ENCODE measurements at regions not wholly inside any gene's neighbourhood (a gene's known extent, or its start where the extent isn't known, plus 50 kb on each side); places are given as distances from the start of the nearest gene placed in this dataset.
"Not testable (repeated sequence)": the region's sequence is repeated elsewhere in the genome, so short reads cannot be mapped to it uniquely, and the experiment has no call there.

GRCh38 chr3:169029674-169030285 is 633.7 kb downstream of the MECOM start:
- no peak for DNase-seq (ENCODE audit: low read depth in 1 of 2, low spot score in 1 of 2)

- no peak for DNase-seq (ENCODE audit: low read depth in 1 of 2, low spot score in 1 of 2)
These were observed 634.8 kb downstream of the MECOM start for GRCh38 chr3:169028716-169029115.

- no peak for DNase-seq (ENCODE audit: low read depth in 1 of 2, low spot score in 1 of 2)
These were observed 636.8 kb downstream of the MECOM start for GRCh38 chr3:169026543-169027182.

GRCh38 chr3:169022457-169022856 is 641.1 kb downstream of the MECOM start:
- DNase-seq (ENCODE audit: low read depth in 1 of 2, low spot score in 1 of 2) = no peak

GRCh38 chr3:169020371-169020770 is 643.1 kb downstream of the MECOM start:
- no peak for DNase-seq (ENCODE audit: low read depth in 1 of 2, low spot score in 1 of 2)

- DNase-seq (ENCODE audit: low read depth in 1 of 2, low spot score in 1 of 2) = no peak
These were observed 654.1 kb downstream of the MECOM start for GRCh38 chr3:169009453-169009852.

GRCh38 chr3:169008776-169009358 is 654.6 kb downstream of the MECOM start:
- no peak for DNase-seq (ENCODE audit: low read depth in 1 of 2, low spot score in 1 of 2)

- no peak for DNase-seq (ENCODE audit: low read depth in 1 of 2, low spot score in 1 of 2)
These were observed 656.4 kb downstream of the MECOM start for GRCh38 chr3:169007145-169007544.

GRCh38 chr3:169006398-169006797 is 657.1 kb downstream of the MECOM start:
- DNase-seq (ENCODE audit: low read depth in 1 of 2, low spot score in 1 of 2) = not testable (repeated sequence)

GRCh38 chr3:169002689-169003088 is 660.8 kb downstream of the MECOM start:
- no peak for DNase-seq (ENCODE audit: low read depth in 1 of 2, low spot score in 1 of 2)

GRCh38 chr3:168998792-168999191 is 664.7 kb downstream of the MECOM start:
- DNase-seq (ENCODE audit: low read depth in 1 of 2, low spot score in 1 of 2) = no peak

GRCh38 chr3:168997488-168997887 is 666.0 kb downstream of the MECOM start:
- no peak for DNase-seq (ENCODE audit: low read depth in 1 of 2, low spot score in 1 of 2)

- no peak for DNase-seq (ENCODE audit: low read depth in 1 of 2, low spot score in 1 of 2)
These were observed 666.9 kb downstream of the MECOM start for GRCh38 chr3:168996622-168997021.

- no peak for DNase-seq (ENCODE audit: low read depth in 1 of 2, low spot score in 1 of 2)
These were observed 668.4 kb downstream of the MECOM start for GRCh38 chr3:168995129-168995528.

GRCh38 chr3:168991803-168992202 is 671.7 kb downstream of the MECOM start:
- no peak for DNase-seq (ENCODE audit: low read depth in 1 of 2, low spot score in 1 of 2)

- no peak for DNase-seq (ENCODE audit: low read depth in 1 of 2, low spot score in 1 of 2)
These were observed 672.9 kb downstream of the MECOM start for GRCh38 chr3:168990621-168991020.

GRCh38 chr3:168990134-168990533 is 673.4 kb downstream of the MECOM start:
- no peak for DNase-seq (ENCODE audit: low read depth in 1 of 2, low spot score in 1 of 2)

GRCh38 chr3:168989396-168989795 is 674.1 kb downstream of the MECOM start:
- DNase-seq (ENCODE audit: low read depth in 1 of 2, low spot score in 1 of 2) = no peak

- no peak for DNase-seq (ENCODE audit: low read depth in 1 of 2, low spot score in 1 of 2)
These were observed 674.7 kb downstream of the MECOM start for GRCh38 chr3:168988853-168989252.

- no peak for DNase-seq (ENCODE audit: low read depth in 1 of 2, low spot score in 1 of 2)
These were observed 678.6 kb downstream of the MECOM start for GRCh38 chr3:168984872-168985271.

- DNase-seq (ENCODE audit: low read depth in 1 of 2, low spot score in 1 of 2) = no peak
These were observed 680.5 kb downstream of the MECOM start for GRCh38 chr3:168983046-168983445.

GRCh38 chr3:168981396-168981795 is 682.1 kb downstream of the MECOM start:
- no peak for DNase-seq (ENCODE audit: low read depth in 1 of 2, low spot score in 1 of 2)
